PFSK-1 (cell line): ENCODE measurements at regions not wholly inside any gene's neighbourhood (a gene's known extent, or its start where the extent isn't known, plus 50 kb on each side); places are given as distances from the start of the nearest gene placed in this dataset.

Experiments used
- POLR2AphosphoS5 ChIP-seq: IDR thresholded peaks from 2 replicates; pipeline ENCODE4 v1.6.1; 2012; ENCODE audit warnings: low read depth, mild to moderate bottlenecking, control low read depth, low read length, moderate library complexity
- REST ChIP-seq, 2 experiments: IDR thresholded peaks; 2 replicates each; pipeline versions ENCODE4 v1.6.1 to v1.8.0; 2011 to 2012; ENCODE audit warnings: low read depth in 2 of 2, low read length in 2 of 2, control low read depth in 1 of 2, inconsistent platforms in 1 of 2, mild to moderate bottlenecking in 1 of 2, moderate library complexity in 1 of 2; ENCODE audit not compliant: insufficient read depth in 1 of 2
- SIN3A ChIP-seq: IDR thresholded peaks from 2 replicates; pipeline ENCODE4 v1.6.1; 2012; ENCODE audit warnings: mild to moderate bottlenecking, low read length, moderate library complexity, borderline replicate concordance; ENCODE audit not compliant: insufficient read depth

- TF ChIP-seq REST (IDR thresholded peaks at IDR 0.05; ENCODE audit: insufficient read depth in 1 of 2, low read depth in 2 of 2, low read length in 2 of 2): no peak
- TF ChIP-seq POLR2AphosphoS5: no peak
- no peak for TF ChIP-seq SIN3A
Measured at GRCh38 chr12:68416826-68417225, 84.7 kb upstream of the MDM1 start.
